Motor neuron (in vitro differentiated cells): ENCODE measurements at regions not wholly inside any gene's neighbourhood (a gene's known extent, or its start where the extent isn't known, plus 50 kb on each side); places are given as distances from the start of the nearest gene placed in this dataset.
"Not testable (repeated sequence)": the region's sequence is repeated elsewhere in the genome, so short reads cannot be mapped to it uniquely, and the experiment has no call there.

ENCODE experiments used
- ATAC-seq, 8 experiments: fragments of 200-7000 bp; cut with Tn5 transposase; replicated peaks in 6 of 8; 2 replicates each; pipeline ENCODE4 v1.8.0; 2021; ENCODE audit warnings: mild to moderate bottlenecking in 8 of 8, moderate library complexity in 8 of 8
- H3K27ac ChIP-seq, 2 donors: fragments of 250-450 bp; sonication (Bioruptor Pico); 2 replicates each; pipeline ENCODE4 v1.9.0; 2021; ENCODE audit warnings: antibody characterized with exemption in 2 of 2, mild to moderate bottlenecking in 2 of 2, moderate library complexity in 1 of 2
- H3K4me1 ChIP-seq, 2 donors: fragments of 250-450 bp; sonication (Bioruptor Pico); replicated peaks in 1 of 2; 2 replicates each; pipeline ENCODE4 v1.6.1; 2021; ENCODE audit warnings: antibody characterized with exemption in 2 of 2, mild to moderate bottlenecking in 2 of 2, moderate library complexity in 1 of 2
- H3K4me3 ChIP-seq, 5 donors: fragments of 250-450 bp; sonication (Bioruptor Pico); 2 replicates each; pipeline ENCODE4 v1.9.0; 2021; ENCODE audit warnings: antibody characterized with exemption in 5 of 5, mild to moderate bottlenecking in 5 of 5, moderate library complexity in 4 of 5
- WGBS, 10 experiments: fragments of 450-650 bp; shearing (Covaris generic); methylation state at CpG; one replicate each; pipeline ENCODE4 v1.0.0; 2022; 5-methylcytosine and 5-hydroxymethylcytosine counted together
- in situ Hi-C, 9 experiments: fragments of 400-800 bp; cut with MboI; loops; one replicate each; pipeline ENCODE4 v1.15.0; 2021; ENCODE audit warnings: low sequenced_read_pairs in 9 of 9, low pct_unique_long_range_greater_than_20kb in 2 of 9; ENCODE audit not compliant: unreplicated experiment in 9 of 9

DNA sequence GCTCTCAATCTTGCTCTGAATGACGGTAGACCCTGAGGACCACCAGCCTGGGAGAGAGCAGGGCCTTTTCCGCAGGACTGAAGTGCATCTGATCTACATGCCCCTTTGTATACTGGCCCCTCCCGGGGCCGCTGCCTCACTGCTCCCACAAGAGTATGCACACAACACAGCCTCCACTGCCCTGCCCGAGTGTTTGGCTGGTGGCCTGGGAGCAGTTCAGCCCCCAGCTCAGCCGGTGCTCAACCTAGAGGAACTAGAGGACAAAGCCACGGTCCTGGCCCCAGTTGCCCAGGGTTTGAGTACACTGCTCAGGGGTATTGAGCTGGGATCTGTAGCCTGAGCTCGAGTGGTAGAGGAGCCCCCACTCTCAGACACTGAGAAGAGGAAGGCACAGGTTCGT, 118.9 kb upstream of the CAB39 start:
- Histone ChIP-seq H3K27ac (no peak overlapping the region), H3K4me1 (no peaks in the 10 kb centered on the region), H3K4me3 (no peak overlapping the region)
- ATAC-seq = peak in 1 of 8 experiments; percentile 31
- in situ Hi-C loops = no loop called here
- 69 to 90% (median 75%) methylated on average over 1 to 5 of the region's 9 CpGs; no CpG with 5 or more reads in 6 of the 10 experiments for WGBS, 10 experiments

DNA sequence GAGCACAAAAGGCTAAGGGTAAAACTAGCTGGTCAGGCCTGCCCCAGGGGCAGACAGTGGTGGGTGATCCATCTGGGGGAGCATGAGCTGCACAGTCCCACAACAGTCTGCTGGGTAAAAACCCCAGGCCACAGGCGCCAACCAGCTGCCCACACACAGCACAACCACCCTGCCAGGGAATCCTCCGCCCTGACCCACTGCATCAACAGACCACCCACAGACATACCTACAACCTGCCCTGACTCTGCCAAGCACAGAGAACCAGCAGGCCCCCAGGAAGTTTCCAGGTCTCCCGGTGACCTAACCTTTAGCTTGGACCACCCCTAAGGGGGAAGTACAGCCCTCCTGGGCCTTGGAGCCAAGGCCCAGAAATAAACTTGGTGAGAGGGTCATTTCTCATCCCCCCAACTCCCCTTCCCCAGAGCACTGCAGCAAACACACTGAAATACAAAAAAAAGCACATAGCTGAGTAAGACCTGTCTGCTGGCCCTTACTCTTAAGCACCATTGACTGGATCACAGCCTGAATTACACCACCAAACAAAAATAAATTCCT, 118.3 kb upstream of the CAB39 start:
- no peaks in the 10 kb centered on the region for H3K4me1 ChIP-seq
- no peak overlapping the region for H3K27ac ChIP-seq
- ATAC-seq = no peak
- 14 to 100% (median 100%) methylated on average over 1 to 2 of the region's 3 CpGs; no CpG with 5 or more reads in 5 of the 10 experiments for WGBS, 10 experiments
- in situ Hi-C loops = no loop called here
- H3K4me3 ChIP-seq = no peak overlapping the region

DNA sequence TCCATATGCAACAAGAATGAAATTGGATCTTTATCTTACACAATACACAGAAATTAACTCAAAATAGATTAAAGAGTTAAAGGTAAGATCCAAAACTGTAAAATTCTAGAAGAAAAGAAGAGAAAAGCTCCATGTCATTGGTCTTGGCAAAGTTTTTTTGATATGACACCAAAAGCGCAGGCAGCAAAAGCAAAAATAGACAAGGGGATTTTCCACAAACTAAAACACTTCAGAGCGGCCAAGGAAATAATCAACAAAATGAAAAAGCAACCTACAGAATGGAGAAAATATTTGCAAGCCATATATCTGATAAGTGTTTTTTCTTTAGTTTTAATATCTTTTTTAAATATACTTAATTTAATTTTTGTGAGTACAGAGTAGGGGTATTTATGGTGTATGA, 112.8 kb upstream of the CAB39 start:
- Histone ChIP-seq H3K27ac (no peak overlapping the region), H3K4me1 (no peaks in the 10 kb centered on the region), H3K4me3 (no peak overlapping the region)
- ATAC-seq = no peak
- in situ Hi-C loops = loop anchor here in 4 of 9 experiments (25.0 kb wide), 3 partner anchors 388 to 788 kb away; partner anchors contain the start of gene SP110 (in 1 of the 4)
- WGBS, 10 experiments = 55 to 100% (median 95%) methylated on average over 1 to 2 of the region's 2 CpGs

DNA sequence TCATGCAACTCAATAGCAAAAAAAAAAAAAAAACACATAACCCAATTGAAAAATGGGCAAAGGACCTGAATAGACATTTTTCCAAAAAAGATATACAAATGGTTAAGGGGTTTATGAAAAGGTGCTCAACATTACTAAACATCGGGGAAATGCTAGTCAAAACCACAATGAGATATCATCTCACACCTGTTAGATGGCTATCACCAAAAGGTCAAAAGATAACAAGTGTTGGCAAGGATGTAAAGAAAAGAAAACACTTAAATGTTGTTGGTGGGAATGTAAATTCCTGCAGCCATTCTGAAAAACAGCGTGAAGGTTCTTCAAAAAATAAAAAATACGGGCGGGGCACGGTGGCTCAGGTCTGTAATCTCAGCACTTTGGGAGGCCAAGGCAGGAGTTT, 112.4 kb upstream of the CAB39 start:
- in situ Hi-C loops = loop anchor here in 4 of 9 experiments (25.0 kb wide), 3 partner anchors 388 to 788 kb away; partner anchors contain the start of gene SP110 (in 1 of the 4)
- ATAC-seq = no peak
- no peak overlapping the region for H3K4me3 ChIP-seq
- no peaks in the 10 kb centered on the region for H3K4me1 ChIP-seq
- WGBS, 10 experiments = 45 to 100% (median 89%) methylated on average over 1 to 5 of the region's 5 CpGs; no CpG with 5 or more reads in 1 of the 10 experiments
- H3K27ac ChIP-seq = no peak overlapping the region

DNA sequence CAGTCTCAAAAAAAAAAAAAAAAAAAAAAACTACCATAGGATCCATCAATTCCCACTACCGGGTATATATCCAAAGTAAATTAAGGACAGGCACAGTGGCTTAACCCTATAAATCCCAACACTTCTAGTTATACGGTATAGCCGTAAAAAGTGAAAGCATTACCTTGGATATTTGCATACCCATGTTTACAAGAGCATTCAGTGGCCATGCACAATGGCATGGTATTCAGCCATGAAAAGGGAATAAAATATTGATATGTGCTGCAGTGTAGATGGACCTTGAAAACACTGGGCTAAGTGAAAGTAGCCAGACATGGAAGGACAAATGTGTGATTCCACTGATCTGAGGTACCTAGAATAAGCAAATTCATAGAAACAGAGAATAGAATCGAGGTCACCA, 111.8 kb upstream of the CAB39 start:
- WGBS, 10 experiments = 0 to 100% (median 67%) methylated on average over 1 to 4 of the region's 4 CpGs; no CpG with 5 or more reads in 3 of the 10 experiments
- in situ Hi-C loops = loop anchor here in 4 of 9 experiments (25.0 kb wide), 3 partner anchors 389 to 789 kb away; partner anchors contain the start of gene SP110 (in 1 of the 4)
- Histone ChIP-seq H3K4me1 (no peaks in the 10 kb centered on the region), H3K4me3 (no peak overlapping the region), H3K27ac (no peak overlapping the region)
- no peak for ATAC-seq

DNA sequence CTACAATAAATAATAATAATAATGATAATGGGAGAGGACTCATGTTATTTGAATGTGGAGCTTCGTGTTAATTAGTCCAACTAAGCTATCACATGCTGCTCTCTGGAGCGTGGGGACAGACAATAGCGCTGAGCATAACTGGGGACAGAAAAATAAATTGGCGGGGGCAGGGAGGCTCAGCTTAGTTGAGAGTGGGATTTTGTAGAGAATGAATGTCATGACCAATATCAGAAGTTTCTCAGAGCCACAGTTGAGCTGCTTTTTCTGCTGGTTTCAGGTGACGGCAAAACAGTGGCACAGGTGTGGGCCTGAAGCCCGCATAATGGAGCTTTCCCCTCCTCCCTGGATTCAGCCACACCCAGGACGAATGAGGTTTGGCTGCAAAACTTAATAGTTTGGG, 111.1 kb upstream of the CAB39 start:
- Histone ChIP-seq H3K4me3 (no peak overlapping the region), H3K27ac (no peak overlapping the region), H3K4me1 (no peaks in the 10 kb centered on the region)
- in situ Hi-C loops = loop anchor here in 4 of 9 experiments (25.0 kb wide), 3 partner anchors 389 to 789 kb away; partner anchors contain the start of gene SP110 (in 1 of the 4)
- no peak for ATAC-seq
- WGBS, 10 experiments = 20 to 89% (median 75%) methylated on average over 1 to 6 of the region's 7 CpGs; no CpG with 5 or more reads in 1 of the 10 experiments

DNA sequence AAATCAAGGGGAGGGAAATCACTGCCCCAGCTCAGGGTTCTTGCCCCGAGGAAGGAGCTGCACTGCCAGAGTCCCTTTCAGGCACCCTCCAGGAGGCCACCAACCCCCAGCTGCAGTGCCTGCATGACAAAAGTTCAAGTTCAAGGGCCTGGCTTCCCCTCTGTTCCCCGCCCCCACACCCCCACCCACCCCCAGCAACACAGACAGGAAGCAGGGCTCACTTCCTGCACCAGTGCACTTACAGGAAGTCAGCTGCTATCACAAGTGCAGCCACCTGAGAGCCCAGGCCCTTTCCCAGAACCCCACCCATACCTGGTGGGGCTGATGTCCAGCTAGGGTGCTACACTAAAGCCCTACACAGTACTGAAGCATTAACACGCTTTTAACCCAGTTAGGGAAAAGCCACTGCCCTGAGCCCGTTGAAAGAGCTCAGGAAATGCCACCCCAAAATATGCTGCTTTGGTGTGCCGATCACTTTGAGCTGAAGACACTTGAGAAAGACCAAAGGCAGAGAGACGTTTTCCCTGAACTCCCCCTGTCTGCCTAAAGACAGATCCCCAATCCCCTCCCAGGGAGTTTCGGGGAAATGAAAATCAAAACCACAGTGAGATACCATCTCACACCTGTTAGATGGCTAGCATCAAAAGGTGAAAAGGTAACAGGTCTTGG, 109.9 kb upstream of the CAB39 start:
- in situ Hi-C loops = loop anchor here in 4 of 9 experiments (25.0 kb wide), 3 partner anchors 390 to 790 kb away; partner anchors contain the start of gene SP110 (in 1 of the 4)
- Histone ChIP-seq H3K4me1 (no peaks in the 10 kb centered on the region), H3K4me3 (no peak overlapping the region), H3K27ac (no peak overlapping the region)
- no peak for ATAC-seq
- 26 to 100% (median 76%) methylated on average over 1 to 3 of the region's 7 CpGs; no CpG with 5 or more reads in 3 of the 10 experiments for WGBS, 10 experiments

DNA sequence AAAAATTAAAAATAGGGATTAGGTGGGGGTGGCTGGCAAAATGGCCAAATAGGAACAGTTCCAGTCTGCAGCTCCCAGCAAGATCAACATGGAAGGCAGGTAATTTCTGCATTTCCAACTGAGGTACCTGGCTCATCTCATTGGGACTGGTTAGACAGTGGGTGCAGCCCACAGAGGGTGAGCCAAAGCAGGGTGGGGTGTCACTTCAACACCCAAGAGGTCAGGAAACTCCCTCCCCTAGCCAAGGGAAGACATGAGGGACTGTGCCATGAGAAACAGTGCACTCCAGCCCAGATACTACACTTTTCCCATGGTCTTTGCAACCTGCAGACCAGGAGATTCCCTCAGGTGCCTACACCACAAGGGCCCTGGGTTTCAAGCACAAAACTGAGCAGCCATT, 109.3 kb upstream of the CAB39 start:
- in situ Hi-C loops = loop anchor here in 4 of 9 experiments (25.0 kb wide), 3 partner anchors 391 to 791 kb away; partner anchors contain the start of gene SP110 (in 1 of the 4)
- H3K4me3 ChIP-seq, H3K27ac ChIP-seq, ATAC-seq, H3K4me1 ChIP-seq: not testable (repeated sequence)

DNA sequence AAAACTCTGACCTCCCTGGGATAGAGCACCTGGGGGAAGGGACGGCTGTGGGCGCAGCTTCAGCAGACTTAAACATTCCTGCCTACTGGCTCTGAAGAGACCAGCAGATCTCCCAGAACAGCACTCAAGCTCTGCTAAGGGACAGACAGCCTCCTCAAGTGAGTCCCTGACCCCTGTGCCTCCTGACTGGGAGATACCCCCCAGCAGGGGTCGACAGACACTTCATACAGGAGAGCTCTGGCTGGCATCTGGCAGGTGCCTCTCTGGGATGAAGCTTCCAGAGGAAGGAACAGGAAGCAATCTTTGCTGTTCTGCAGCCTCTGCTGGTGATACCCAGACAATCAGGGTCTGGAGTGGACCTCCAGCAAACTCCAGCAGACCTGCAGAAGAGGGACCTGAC, 108.5 kb upstream of the CAB39 start:
- H3K4me1 ChIP-seq, ATAC-seq, H3K27ac ChIP-seq, H3K4me3 ChIP-seq: not testable (repeated sequence)
- WGBS, 10 experiments = 80 to 100% methylated on average over 2 of the region's 3 CpGs; no CpG with 5 or more reads in 8 of the 10 experiments
- in situ Hi-C loops = loop anchor here in 4 of 9 experiments (25.0 kb wide), 3 partner anchors 392 to 792 kb away; partner anchors contain the start of gene SP110 (in 1 of the 4)

DNA sequence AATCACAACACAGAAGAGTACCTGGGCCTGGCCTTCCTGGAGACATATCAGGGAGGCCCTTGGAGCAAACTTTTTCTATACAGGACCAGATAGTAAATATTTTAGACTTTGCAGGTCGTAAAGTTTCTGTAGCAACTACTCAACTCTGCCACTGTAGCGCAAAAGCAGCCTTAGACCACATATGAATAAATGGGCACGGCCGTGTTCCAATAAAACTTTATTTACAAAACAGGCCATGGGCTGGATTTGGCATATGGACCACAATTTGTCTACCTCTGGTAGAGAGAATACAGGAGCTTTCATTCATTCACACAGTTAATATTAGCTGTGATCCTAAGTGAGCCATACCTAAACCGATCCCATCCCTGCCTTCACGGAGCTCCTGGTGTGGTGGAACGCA, 98.6 kb upstream of the CAB39 start:
- 81 to 100% (median 97%) methylated on average over 1 to 7 of the region's 7 CpGs; no CpG with 5 or more reads in 1 of the 10 experiments for WGBS, 10 experiments
- Histone ChIP-seq H3K27ac (no peak overlapping the region), H3K4me1 (no peaks in the 10 kb centered on the region), H3K4me3 (no peak overlapping the region)
- in situ Hi-C loops = loop anchor here in 4 of 9 experiments (25.0 kb wide), 3 partner anchors 402 to 802 kb away; partner anchors contain the start of gene SP110 (in 1 of the 4)
- no peak for ATAC-seq

DNA sequence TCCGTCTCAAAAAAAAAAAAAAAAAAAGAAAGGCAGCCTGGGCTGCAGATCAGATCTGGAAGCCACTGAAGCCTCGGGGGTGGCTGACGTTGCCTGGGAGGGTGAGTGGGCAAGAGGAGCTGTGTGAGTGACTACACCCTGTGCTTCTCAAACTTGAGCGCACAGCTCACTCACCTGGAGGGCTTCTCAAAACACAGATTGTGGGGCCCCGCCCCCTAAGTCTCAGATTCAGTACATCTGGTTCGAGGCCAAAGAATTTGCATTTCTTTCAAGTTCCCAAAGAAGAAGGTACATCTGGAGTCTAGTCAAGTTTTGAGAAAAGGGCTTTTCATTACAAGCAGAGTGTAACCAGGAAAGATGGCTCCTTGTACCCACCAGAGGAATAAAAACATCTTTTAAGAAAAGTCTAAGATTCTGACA, 97.7 kb upstream of the CAB39 start:
- ATAC-seq = no peak
- H3K27ac ChIP-seq = no peak overlapping the region
- H3K4me1 ChIP-seq = no peaks in the 10 kb centered on the region
- no peak overlapping the region for H3K4me3 ChIP-seq
- in situ Hi-C loops = loop anchor here in 4 of 9 experiments (25.0 kb wide), 3 partner anchors 403 to 803 kb away; partner anchors contain the start of gene SP110 (in 1 of the 4)
- WGBS, 10 experiments = 0 to 83% (median 66%) methylated on average over 1 to 2 of the region's 6 CpGs; no CpG with 5 or more reads in 4 of the 10 experiments

DNA sequence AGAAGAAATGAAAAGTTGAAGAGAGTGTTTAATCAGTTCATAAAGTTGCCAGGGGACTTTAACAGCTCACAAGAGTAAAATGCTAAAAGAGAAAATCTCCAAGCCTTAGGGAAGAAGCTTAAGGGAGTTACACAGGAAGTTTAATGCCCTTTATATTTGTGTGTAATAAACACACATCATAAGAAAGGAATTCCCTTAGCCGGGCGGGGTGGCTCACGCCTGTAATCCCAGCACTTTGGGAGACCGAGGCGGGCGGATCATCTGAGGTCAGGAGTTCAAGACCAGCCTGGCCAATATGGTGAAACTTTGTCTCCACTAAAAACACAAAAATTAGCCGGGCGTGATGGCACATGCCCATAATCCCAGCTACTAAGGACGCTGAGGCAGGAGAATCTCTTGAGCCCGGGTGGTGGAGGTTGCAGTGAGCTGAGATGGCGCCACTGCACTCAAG, 95.4 kb upstream of the CAB39 start:
- not testable (repeated sequence) for H3K27ac ChIP-seq, H3K4me3 ChIP-seq, H3K4me1 ChIP-seq
- WGBS, 10 experiments = 27 to 88% (median 80%) methylated on average over 1 to 11 of the region's 11 CpGs; no CpG with 5 or more reads in 3 of the 10 experiments
- in situ Hi-C loops = loop anchor here in 4 of 9 experiments (25.0 kb wide), 3 partner anchors 405 to 805 kb away; partner anchors contain the start of gene SP110 (in 1 of the 4)
- ATAC-seq = peak in 3 of 8 experiments; percentile 72 to 96 (median 94)

DNA sequence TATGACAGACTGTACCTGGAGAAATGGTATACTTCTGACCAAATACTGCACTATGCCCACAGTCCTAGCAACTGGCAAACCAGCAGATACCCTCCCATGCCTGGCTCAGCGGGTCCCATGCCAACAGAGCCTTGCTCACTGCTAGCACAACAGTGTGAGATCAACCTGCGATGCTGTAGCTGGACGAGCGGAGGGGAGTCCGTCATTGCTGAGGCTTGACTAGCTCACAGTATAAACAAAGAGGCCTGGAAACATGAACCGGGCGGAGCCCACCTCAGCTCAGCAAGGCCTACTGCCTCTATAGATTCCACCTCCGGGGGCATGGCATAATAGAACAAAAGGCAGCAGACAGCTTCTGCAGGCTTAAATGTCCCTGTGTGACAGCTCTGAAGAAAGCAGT, 93.2 kb upstream of the CAB39 start:
- 75 to 91% methylated on average over 4 to 7 of the region's 8 CpGs; no CpG with 5 or more reads in 8 of the 10 experiments for WGBS, 10 experiments
- H3K27ac ChIP-seq = no peak overlapping the region
- peak in 1 of 8 experiments; percentile 48 for ATAC-seq
- no peaks in the 10 kb centered on the region for H3K4me1 ChIP-seq
- in situ Hi-C loops = loop anchor here in 4 of 9 experiments (25.0 kb wide), 3 partner anchors 407 to 807 kb away; partner anchors contain the start of gene SP110 (in 1 of the 4)
- no peak overlapping the region for H3K4me3 ChIP-seq
